Endodermal cell (in vitro differentiated cells): ENCODE measurements at regions not wholly inside any gene's neighbourhood (a gene's known extent, or its start where the extent isn't known, plus 50 kb on each side); places are given as distances from the start of the nearest gene placed in this dataset.

ENCODE experiments used
- DNase-seq: peaks from one replicate; pipeline ENCODE4 v3.0.0-alpha.2; 2017
- H3K27ac ChIP-seq: 2 replicates; pipeline ENCODE4 v1.5.1; 2013; ENCODE audit warnings: mild to moderate bottlenecking, low read depth, low read length, moderate library complexity
- H3K27me3 ChIP-seq: 2 replicates; pipeline ENCODE4 v1.6.1; 2013; ENCODE audit warnings: mild to moderate bottlenecking, low read length, moderate library complexity; ENCODE audit not compliant: insufficient read depth, control insufficient read depth, poor library complexity, severe bottlenecking
- H3K36me3 ChIP-seq: 2 replicates; pipeline ENCODE4 v1.7.0; 2013; ENCODE audit warnings: mild to moderate bottlenecking, low read length, moderate library complexity; ENCODE audit not compliant: control insufficient read depth, insufficient read depth
- H3K4me1 ChIP-seq: one replicate; pipeline ENCODE4 v1.7.0; 2013; ENCODE audit warnings: low read length; ENCODE audit not compliant: control insufficient read depth, insufficient read depth
- H3K4me3 ChIP-seq: 2 replicates; pipeline ENCODE4 v1.5.1; 2013; ENCODE audit warnings: mild to moderate bottlenecking, low read length, moderate library complexity
- H3K9ac ChIP-seq: 2 replicates; pipeline ENCODE4 v1.6.1; 2013; ENCODE audit warnings: mild to moderate bottlenecking, low read length, moderate library complexity; ENCODE audit not compliant: poor library complexity, severe bottlenecking; ENCODE audit errors: extremely low read depth
- H3K9me3 ChIP-seq: 2 replicates; pipeline ENCODE4 v1.6.1; 2013; ENCODE audit warnings: mild to moderate bottlenecking, low read length, moderate library complexity; ENCODE audit not compliant: control insufficient read depth
- H3K27ac Mint-ChIP-seq: 2 replicates; pipeline ENCODE4 v1.8.0; 2020; ENCODE audit warnings: mixed read lengths
- H3K27me3 Mint-ChIP-seq: 2 replicates; pipeline ENCODE4 v1.8.0; 2021; ENCODE audit warnings: mild to moderate bottlenecking, mixed read lengths; ENCODE audit not compliant: insufficient read depth
- H3K36me3 Mint-ChIP-seq: 2 replicates; pipeline ENCODE4 v1.8.0; 2020; ENCODE audit warnings: low read depth, mixed read lengths
- H3K4me1 Mint-ChIP-seq: 2 replicates; pipeline ENCODE4 v1.8.0; 2020; ENCODE audit warnings: mixed read lengths
- H3K4me3 Mint-ChIP-seq: 2 replicates; pipeline ENCODE4 v1.8.0; 2020; ENCODE audit warnings: mild to moderate bottlenecking, moderate library complexity, mixed read lengths
- H3K9me3 Mint-ChIP-seq: 2 replicates; pipeline ENCODE4 v1.8.0; 2020; ENCODE audit warnings: mild to moderate bottlenecking, mixed read lengths
- CTCF ChIP-seq: fragments of 200-600 bp; sonication (generic); conservative IDR thresholded peaks from 2 replicates; pipeline ENCODE4 v1.5.0; 2021; ENCODE audit warnings: antibody characterized with exemption, mild to moderate bottlenecking
- WGBS, 2 experiments: methylation state at CpG; one replicate each; pipeline versions ENCODE4 v1.1.5 to v1.1.7; 2013; ENCODE audit warnings: missing lambda C conversion rate in 2 of 2, mixed read lengths in 1 of 2; ENCODE audit not compliant: insufficient coverage in 1 of 2, insufficient read length in 1 of 2; 5-methylcytosine and 5-hydroxymethylcytosine counted together

- no peak overlapping the region for H3K4me3 ChIP-seq
- Mint-ChIP-seq H3K4me3 (no peak overlapping the region), H3K36me3 (no peaks in the 10 kb centered on the region), H3K27ac (no peak overlapping the region), H3K4me1 (no peaks in the 10 kb centered on the region), H3K27me3 (peaks cover 15% of the 10 kb centered on the region), H3K9me3 (peaks cover 6% of the 10 kb centered on the region)
- no peak overlapping the region for H3K27ac ChIP-seq
- no peak overlapping the region for H3K9ac ChIP-seq
- no peaks in the 10 kb centered on the region for H3K4me1 ChIP-seq
- WGBS, 2 experiments, result 91 to 93% methylated on average over 4 of the region's 4 CpGs
- no peak for DNase-seq
- TF ChIP-seq CTCF, result no peak
- no peaks in the 10 kb centered on the region for H3K36me3 ChIP-seq
- H3K9me3 ChIP-seq, result peaks cover 4% of the 10 kb centered on the region
- peaks cover 13% of the 10 kb centered on the region for H3K27me3 ChIP-seq
These were observed 164.1 kb downstream of the ID4 start for GRCh38 chr6:20001286-20001685.

GRCh38 chr6:20006037-20006436, 168.9 kb downstream of the ID4 start:
- TF ChIP-seq CTCF, result no peak
- H3K9ac ChIP-seq, result no peak overlapping the region
- H3K4me3 ChIP-seq, result no peak overlapping the region
- no peak for DNase-seq
- peaks cover 7% of the 10 kb centered on the region for H3K27me3 ChIP-seq
- H3K9me3 ChIP-seq, result no peaks in the 10 kb centered on the region
- WGBS, 2 experiments, result 94% methylated on average over 2 of the region's 2 CpGs; no CpG with 5 or more reads in 1 of the 2 experiments
- H3K4me3 Mint-ChIP-seq, result no peak overlapping the region
- H3K36me3 Mint-ChIP-seq, result no peaks in the 10 kb centered on the region
- no peaks in the 10 kb centered on the region for H3K9me3 Mint-ChIP-seq
- H3K4me1 ChIP-seq, result no peaks in the 10 kb centered on the region
- H3K27ac ChIP-seq, result no peak overlapping the region
- no peaks in the 10 kb centered on the region for H3K36me3 ChIP-seq
- no peak overlapping the region for H3K27ac Mint-ChIP-seq
- peaks cover 14% of the 10 kb centered on the region for H3K27me3 Mint-ChIP-seq
- no peaks in the 10 kb centered on the region for H3K4me1 Mint-ChIP-seq

- H3K9me3 Mint-ChIP-seq, result no peaks in the 10 kb centered on the region
- Histone ChIP-seq H3K9me3 (no peaks in the 10 kb centered on the region), H3K27ac (no peak overlapping the region), H3K4me1 (no peaks in the 10 kb centered on the region), H3K4me3 (no peak overlapping the region), H3K36me3 (no peaks in the 10 kb centered on the region), H3K9ac (no peak overlapping the region), H3K27me3 (peaks cover 3% of the 10 kb centered on the region)
- TF ChIP-seq CTCF, result no peak
- H3K4me3 Mint-ChIP-seq, result no peak overlapping the region
- peaks cover 8% of the 10 kb centered on the region for H3K27me3 Mint-ChIP-seq
- 79% methylated on average over 1 of the region's 1 CpG; no CpG with 5 or more reads in 1 of the 2 experiments for WGBS, 2 experiments
- DNase-seq, result no peak
- H3K36me3 Mint-ChIP-seq, result no peaks in the 10 kb centered on the region
- H3K27ac Mint-ChIP-seq, result no peak overlapping the region
- H3K4me1 Mint-ChIP-seq, result no peaks in the 10 kb centered on the region
These were observed 171.0 kb downstream of the ID4 start for GRCh38 chr6:20008131-20008530.
